LNCaP clone FGC (cell line): ENCODE measurements at regions not wholly inside any gene's neighbourhood (a gene's known extent, or its start where the extent isn't known, plus 50 kb on each side); places are given as distances from the start of the nearest gene placed in this dataset.

Experiments
- DNase-seq: peaks from one replicate; pipeline ENCODE4 v3.0.0-alpha.2; 2011; ENCODE audit warnings: low read depth
- H3K4me3 ChIP-seq: 2 replicates; pipeline ENCODE4 v1.5.1; 2011; ENCODE audit warnings: mild to moderate bottlenecking, low read depth, low read length, control low read depth
- CTCF ChIP-seq: IDR thresholded peaks from 2 replicates; pipeline ENCODE4 v1.5.1; 2012; ENCODE audit warnings: mild to moderate bottlenecking; ENCODE audit not compliant: control insufficient read depth, insufficient read depth; ENCODE audit errors: extremely low read depth

GRCh38 chr4:123043793-123044425 is 121.5 kb upstream of the NUDT6 start:
- TF ChIP-seq CTCF, result no peak
- DNase-seq, result no peak

GRCh38 chr4:123046096-123046495 is 123.7 kb upstream of the NUDT6 start:
- TF ChIP-seq CTCF, result no peak
- no peak for DNase-seq

More at GRCh38 chr4:123043793-123044425, 121.5 kb upstream of the NUDT6 start:
- no peak overlapping the region for H3K4me3 ChIP-seq

GRCh38 chr4:123050018-123050417 is 127.6 kb upstream of the NUDT6 start:
- H3K4me3 ChIP-seq, result no peak overlapping the region
- TF ChIP-seq CTCF, result no peak
- DNase-seq, result no peak

More at GRCh38 chr4:123046096-123046495, 123.7 kb upstream of the NUDT6 start:
- no peak overlapping the region for H3K4me3 ChIP-seq

GRCh38 chr4:123052007-123052406 is 129.6 kb upstream of the NUDT6 start:
- H3K4me3 ChIP-seq, result no peak overlapping the region
- TF ChIP-seq CTCF, result no peak
- no peak for DNase-seq

GRCh38 chr4:123055943-123056342 is 133.5 kb upstream of the NUDT6 start:
- no peak overlapping the region for H3K4me3 ChIP-seq
- TF ChIP-seq CTCF, result no peak
- DNase-seq, result no peak

- DNase-seq, result no peak
- TF ChIP-seq CTCF, result no peak
- no peak overlapping the region for H3K4me3 ChIP-seq
Measured at GRCh38 chr4:123060039-123060770, 137.8 kb upstream of the NUDT6 start.
